GM12864 (cell line): ENCODE measurements at regions not wholly inside any gene's neighbourhood (a gene's known extent, or its start where the extent isn't known, plus 50 kb on each side); places are given as distances from the start of the nearest gene placed in this dataset.

ENCODE experiments used
- DNase-seq: peaks from one replicate; pipeline ENCODE4 v3.0.0-alpha.2; 2011; ENCODE audit warnings: low read depth
- H3K4me3 ChIP-seq: 2 replicates; pipeline ENCODE4 v1.5.1; 2011; ENCODE audit warnings: mild to moderate bottlenecking, low read depth, low read length, control low read depth
- TF ChIP-seq, protein P1 (sequence below): IDR thresholded peaks from 2 replicates; pipeline ENCODE4 v1.5.1; 2011; ENCODE audit warnings: low read depth, mild to moderate bottlenecking, moderate library complexity, low read length, control low read depth, inconsistent platforms; ENCODE audit errors: missing control alignments

- DNase-seq, result no peak
- TF ChIP-seq, protein P1, sequence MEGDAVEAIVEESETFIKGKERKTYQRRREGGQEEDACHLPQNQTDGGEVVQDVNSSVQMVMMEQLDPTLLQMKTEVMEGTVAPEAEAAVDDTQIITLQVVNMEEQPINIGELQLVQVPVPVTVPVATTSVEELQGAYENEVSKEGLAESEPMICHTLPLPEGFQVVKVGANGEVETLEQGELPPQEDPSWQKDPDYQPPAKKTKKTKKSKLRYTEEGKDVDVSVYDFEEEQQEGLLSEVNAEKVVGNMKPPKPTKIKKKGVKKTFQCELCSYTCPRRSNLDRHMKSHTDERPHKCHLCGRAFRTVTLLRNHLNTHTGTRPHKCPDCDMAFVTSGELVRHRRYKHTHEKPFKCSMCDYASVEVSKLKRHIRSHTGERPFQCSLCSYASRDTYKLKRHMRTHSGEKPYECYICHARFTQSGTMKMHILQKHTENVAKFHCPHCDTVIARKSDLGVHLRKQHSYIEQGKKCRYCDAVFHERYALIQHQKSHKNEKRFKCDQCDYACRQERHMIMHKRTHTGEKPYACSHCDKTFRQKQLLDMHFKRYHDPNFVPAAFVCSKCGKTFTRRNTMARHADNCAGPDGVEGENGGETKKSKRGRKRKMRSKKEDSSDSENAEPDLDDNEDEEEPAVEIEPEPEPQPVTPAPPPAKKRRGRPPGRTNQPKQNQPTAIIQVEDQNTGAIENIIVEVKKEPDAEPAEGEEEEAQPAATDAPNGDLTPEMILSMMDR, result no peak
- H3K4me3 ChIP-seq, result no peak overlapping the region
These were observed 124.4 kb upstream of the RTL1 start for GRCh38 chr14:101027966-101028365.

DNA sequence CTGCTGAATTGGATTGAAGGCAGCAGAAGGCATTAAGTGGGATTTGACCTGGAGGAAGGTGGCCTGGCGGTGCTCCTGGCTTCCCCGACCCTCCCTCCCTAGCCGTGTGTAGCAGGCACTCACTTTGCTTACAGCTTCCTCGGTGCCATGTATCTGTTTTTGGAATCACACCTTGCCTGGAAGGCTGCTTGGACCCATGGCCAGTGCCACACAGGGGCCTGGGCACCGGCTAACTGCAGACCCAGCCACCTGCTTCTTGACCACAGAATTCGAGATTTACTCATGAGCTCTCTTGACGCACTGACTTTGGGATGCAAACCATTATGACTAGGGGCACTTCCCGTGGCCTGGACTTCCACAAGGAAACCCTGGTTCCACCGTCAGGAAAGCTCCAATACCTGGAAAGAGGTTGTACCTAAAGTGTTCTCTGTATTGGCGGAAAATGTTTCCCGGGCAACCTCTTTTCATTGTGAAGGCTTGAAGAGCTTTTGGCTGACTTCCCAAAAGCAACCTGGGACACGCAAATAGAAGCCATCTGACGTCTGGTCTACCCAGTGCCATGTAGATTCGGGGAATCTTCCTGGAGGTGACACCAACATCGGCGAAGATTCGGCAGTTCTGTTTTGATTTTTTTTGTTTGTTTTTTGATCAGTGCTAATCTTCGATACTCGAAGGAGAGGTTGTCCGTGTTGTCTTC, 125.6 kb upstream of the RTL1 start:
- no peak for DNase-seq
- TF ChIP-seq, protein P1, result no peak
- H3K4me3 ChIP-seq, result no peak overlapping the region

- no peak overlapping the region for H3K4me3 ChIP-seq
- TF ChIP-seq, protein P1, result no peak
- DNase-seq, result no peak
These were observed 126.3 kb upstream of the RTL1 start for GRCh38 chr14:101029668-101030290.

DNA sequence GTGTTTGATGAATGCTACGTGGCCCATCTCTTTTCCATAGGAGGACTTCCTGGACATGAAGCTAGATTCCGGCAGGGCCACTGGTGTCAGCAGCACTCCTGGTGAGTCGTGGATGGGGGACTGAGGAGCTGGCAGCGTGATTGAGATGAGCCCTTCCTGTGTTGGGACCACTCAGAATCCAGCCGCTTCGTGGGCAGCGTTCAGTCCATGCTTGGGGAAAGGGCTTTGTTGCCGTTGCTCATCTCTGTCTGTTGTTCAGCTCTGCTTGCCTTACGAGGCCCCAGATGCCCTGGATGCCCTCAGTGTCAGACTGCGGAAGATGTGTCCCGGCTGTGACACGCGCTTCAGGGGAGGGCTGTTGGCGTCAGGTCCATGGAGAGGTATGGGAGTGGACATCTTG, 127.1 kb upstream of the RTL1 start:
- no peak overlapping the region for H3K4me3 ChIP-seq
- DNase-seq, result no peak
- TF ChIP-seq, protein P1, result no peak

- TF ChIP-seq, protein P1, result no peak
- no peak for DNase-seq
- no peak overlapping the region for H3K4me3 ChIP-seq
These were observed 127.7 kb upstream of the RTL1 start for GRCh38 chr14:101031186-101031585.

DNA sequence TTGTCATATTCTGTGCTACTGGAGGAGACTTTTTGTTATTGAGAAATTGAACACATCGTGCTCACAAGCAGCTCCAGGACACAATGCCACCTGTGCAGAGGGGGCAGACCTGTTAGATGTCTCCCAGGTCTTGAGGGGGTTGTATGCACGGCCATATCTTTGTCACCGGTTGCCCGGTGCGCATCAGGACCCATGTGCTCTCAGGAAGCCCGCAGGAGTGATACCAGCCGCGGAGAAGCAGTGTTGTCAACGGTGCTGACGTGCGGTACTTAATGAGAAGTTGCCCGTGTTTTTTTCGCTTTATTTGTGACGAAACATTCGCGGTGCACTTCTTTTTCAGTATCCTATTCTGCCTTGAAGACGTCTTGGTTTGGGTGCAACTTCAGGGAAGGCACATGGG, 128.2 kb upstream of the RTL1 start:
- no peak overlapping the region for H3K4me3 ChIP-seq
- TF ChIP-seq, protein P1, result no peak
- no peak for DNase-seq

DNA sequence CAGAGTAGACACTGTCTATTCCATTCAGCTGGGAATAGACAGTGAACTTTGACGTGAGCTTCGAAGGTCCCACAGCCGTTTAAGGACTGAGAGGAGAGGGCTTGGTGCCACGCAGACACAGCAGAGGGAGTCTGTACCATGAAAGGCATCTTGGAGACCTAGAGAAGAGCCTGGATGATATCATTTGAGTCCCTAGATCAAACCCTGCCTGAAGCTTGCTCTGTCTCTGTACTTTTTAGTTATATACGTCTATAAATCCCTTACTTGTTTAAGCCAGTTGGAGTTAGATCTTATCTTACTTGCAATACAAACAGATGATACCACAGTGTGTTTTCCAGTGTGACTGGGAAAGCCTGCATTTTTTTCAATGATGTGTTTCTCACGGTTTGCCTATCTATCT, 128.9 kb upstream of the RTL1 start:
- no peak for DNase-seq
- no peak overlapping the region for H3K4me3 ChIP-seq
- TF ChIP-seq, protein P1, result no peak
